KMS-11 (cell line): ENCODE measurements at regions not wholly inside any gene's neighbourhood (a gene's known extent, or its start where the extent isn't known, plus 50 kb on each side); places are given as distances from the start of the nearest gene placed in this dataset.
"Not testable (repeated sequence)": the region's sequence is repeated elsewhere in the genome, so short reads cannot be mapped to it uniquely, and the experiment has no call there.

Source experiments
- H2AFZ ChIP-seq: fragments of 200-600 bp; sonication (generic); 2 replicates; pipeline ENCODE4 v1.6.1; 2016; ENCODE audit warnings: antibody characterized with exemption, mixed run types, low read depth
- H3K27ac ChIP-seq: fragments of 200-600 bp; sonication (generic); 2 replicates; pipeline ENCODE4 v1.6.1; 2016; ENCODE audit warnings: mild to moderate bottlenecking, mixed run types
- H3K27me3 ChIP-seq: fragments of 200-600 bp; sonication (generic); 2 replicates; pipeline ENCODE4 v1.6.1; 2017; ENCODE audit warnings: mild to moderate bottlenecking, low read depth, mixed run types, moderate library complexity; ENCODE audit not compliant: insufficient read depth
- H3K36me3 ChIP-seq: fragments of 200-600 bp; sonication (generic); 2 replicates; pipeline ENCODE4 v1.6.1; 2017; ENCODE audit warnings: mild to moderate bottlenecking, mixed run types; ENCODE audit not compliant: insufficient read depth
- H3K4me1 ChIP-seq: fragments of 200-600 bp; sonication (generic); 2 replicates; pipeline ENCODE4 v1.6.1; 2016; ENCODE audit warnings: mild to moderate bottlenecking, low read depth, mixed run types; ENCODE audit not compliant: poor library complexity, severe bottlenecking
- H3K4me2 ChIP-seq: fragments of 200-600 bp; sonication (generic); 2 replicates; pipeline ENCODE4 v1.7.0; 2016; ENCODE audit warnings: mild to moderate bottlenecking, mixed run types
- H3K4me3 ChIP-seq: fragments of 200-600 bp; sonication (generic); IDR thresholded peaks from 2 replicates; pipeline ENCODE4 v1.6.1; 2017; ENCODE audit warnings: low read depth, low read length, mixed read lengths; ENCODE audit not compliant: insufficient read depth
- H3K79me2 ChIP-seq: fragments of 200-600 bp; sonication (generic); 2 replicates; pipeline ENCODE4 v1.6.1; 2016; ENCODE audit warnings: low read depth, mixed run types; ENCODE audit not compliant: insufficient read depth
- H3K9ac ChIP-seq: fragments of 200-600 bp; sonication (generic); 2 replicates; pipeline ENCODE4 v1.6.1; 2016; ENCODE audit warnings: mild to moderate bottlenecking, mixed run types
- H4K20me1 ChIP-seq: fragments of 200-600 bp; sonication (generic); 2 replicates; pipeline ENCODE4 v1.6.1; 2016; ENCODE audit warnings: mild to moderate bottlenecking, mixed run types; ENCODE audit not compliant: insufficient read depth
- TF ChIP-seq, protein P1 (sequence below): fragments of 200-600 bp; sonication (generic); conservative IDR thresholded peaks from 2 replicates; pipeline ENCODE4 v1.6.1; 2017; ENCODE audit warnings: low read depth, mild to moderate bottlenecking, antibody characterized with exemption, low read length, moderate library complexity, mixed read lengths

DNA sequence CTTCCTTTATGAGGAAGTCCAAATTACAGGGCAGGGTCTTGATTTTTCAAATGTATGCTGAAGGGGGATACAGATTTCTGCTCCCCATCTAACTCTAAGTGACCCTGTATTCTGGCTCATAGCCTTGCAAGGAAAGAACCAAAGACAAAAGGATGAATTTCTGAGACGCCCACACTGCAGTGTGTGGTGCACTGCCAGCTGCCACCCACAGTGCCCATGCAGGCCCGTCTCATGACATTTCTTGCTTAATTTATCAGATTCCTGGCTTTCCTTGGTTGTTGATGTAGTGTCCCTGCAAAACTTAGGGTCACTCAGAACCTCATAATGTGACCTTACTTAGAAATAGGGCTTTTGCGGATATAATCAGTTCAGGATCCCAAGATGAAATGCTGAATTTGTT lies 68.0 kb downstream of the CBLN4 start:
- H4K20me1 ChIP-seq = no peaks in the 10 kb centered on the region
- no peak overlapping the region for H3K4me2 ChIP-seq
- H3K4me1 ChIP-seq = peaks cover 15% of the 10 kb centered on the region
- H3K79me2 ChIP-seq = no peaks in the 10 kb centered on the region
- no peaks in the 10 kb centered on the region for H3K36me3 ChIP-seq
- no peak overlapping the region for H3K4me3 ChIP-seq
- H3K27ac ChIP-seq = no peak overlapping the region
- TF ChIP-seq, protein P1, sequence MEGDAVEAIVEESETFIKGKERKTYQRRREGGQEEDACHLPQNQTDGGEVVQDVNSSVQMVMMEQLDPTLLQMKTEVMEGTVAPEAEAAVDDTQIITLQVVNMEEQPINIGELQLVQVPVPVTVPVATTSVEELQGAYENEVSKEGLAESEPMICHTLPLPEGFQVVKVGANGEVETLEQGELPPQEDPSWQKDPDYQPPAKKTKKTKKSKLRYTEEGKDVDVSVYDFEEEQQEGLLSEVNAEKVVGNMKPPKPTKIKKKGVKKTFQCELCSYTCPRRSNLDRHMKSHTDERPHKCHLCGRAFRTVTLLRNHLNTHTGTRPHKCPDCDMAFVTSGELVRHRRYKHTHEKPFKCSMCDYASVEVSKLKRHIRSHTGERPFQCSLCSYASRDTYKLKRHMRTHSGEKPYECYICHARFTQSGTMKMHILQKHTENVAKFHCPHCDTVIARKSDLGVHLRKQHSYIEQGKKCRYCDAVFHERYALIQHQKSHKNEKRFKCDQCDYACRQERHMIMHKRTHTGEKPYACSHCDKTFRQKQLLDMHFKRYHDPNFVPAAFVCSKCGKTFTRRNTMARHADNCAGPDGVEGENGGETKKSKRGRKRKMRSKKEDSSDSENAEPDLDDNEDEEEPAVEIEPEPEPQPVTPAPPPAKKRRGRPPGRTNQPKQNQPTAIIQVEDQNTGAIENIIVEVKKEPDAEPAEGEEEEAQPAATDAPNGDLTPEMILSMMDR = no peak
- H3K9ac ChIP-seq = no peak overlapping the region
- no peaks in the 10 kb centered on the region for H3K27me3 ChIP-seq
- no peak overlapping the region for H2AFZ ChIP-seq

DNA sequence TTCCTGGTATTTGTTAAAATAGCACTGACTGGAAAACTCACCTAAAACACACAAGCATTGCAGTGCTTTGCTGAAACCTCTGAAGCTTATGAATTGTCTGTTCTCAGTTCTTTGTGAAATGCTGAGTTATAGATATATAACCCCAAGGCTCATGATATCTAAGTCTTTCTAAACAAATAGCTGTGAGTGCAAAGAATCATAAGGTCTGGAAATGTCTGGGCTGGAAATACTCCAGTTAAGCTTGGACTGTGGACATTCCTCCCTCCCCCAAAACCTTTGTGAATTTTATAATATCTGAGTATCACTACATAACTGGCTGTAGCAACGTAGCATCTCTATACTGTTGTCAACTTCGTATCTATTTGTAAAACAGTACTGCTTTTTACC lies 69.1 kb downstream of the CBLN4 start:
- Histone ChIP-seq H3K79me2 (no peaks in the 10 kb centered on the region), H4K20me1 (no peaks in the 10 kb centered on the region), H3K36me3 (no peaks in the 10 kb centered on the region), H3K4me1 (peaks cover 6% of the 10 kb centered on the region), H3K4me3 (no peak overlapping the region), H2AFZ (no peak overlapping the region), H3K9ac (no peak overlapping the region), H3K27me3 (no peaks in the 10 kb centered on the region), H3K27ac (no peak overlapping the region), H3K4me2 (no peak overlapping the region)
- TF ChIP-seq, protein P1 = no peak

DNA sequence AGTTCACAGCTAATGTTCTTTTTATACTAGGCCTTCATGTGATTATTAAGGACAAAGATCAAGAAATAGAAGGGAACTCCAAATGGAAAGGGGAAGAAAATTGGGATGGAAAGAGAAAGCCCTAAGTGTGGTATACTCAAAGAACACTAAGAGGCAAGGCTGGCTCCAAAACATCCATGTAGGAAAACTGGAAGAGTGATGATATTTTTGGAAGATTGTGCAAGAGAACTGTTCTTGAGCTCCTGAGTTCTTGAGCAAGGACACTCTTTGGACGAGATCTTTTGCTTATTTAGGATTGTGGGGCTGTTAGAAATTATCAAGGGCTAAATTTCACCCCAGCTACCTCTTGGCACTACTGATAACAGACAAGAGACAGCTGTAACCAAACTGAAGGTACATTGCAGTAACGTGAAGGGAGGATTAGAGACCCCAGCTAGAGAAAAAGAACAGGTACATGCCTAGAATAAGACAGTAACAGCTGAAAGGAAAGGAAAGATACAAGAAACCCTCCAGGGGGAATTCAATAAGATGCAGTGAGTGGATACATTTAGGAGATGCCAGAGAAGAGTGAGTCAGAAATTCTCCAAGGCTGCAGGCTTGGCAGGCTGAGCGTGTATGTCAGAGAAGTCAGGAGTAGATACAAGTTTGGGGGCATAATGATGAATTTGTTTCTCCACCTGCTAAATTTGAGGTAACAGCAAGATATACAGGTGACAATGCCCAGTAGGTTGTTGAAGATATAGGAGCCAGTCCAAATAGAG lies 69.7 kb downstream of the CBLN4 start:
- H3K4me2 ChIP-seq = no peak overlapping the region
- H3K27ac ChIP-seq = no peak overlapping the region
- TF ChIP-seq, protein P1 = no peak
- no peak overlapping the region for H3K4me3 ChIP-seq
- H3K36me3 ChIP-seq = no peaks in the 10 kb centered on the region
- H4K20me1 ChIP-seq = no peaks in the 10 kb centered on the region
- no peaks in the 10 kb centered on the region for H3K4me1 ChIP-seq
- H3K79me2 ChIP-seq = no peaks in the 10 kb centered on the region
- no peak overlapping the region for H2AFZ ChIP-seq
- no peaks in the 10 kb centered on the region for H3K27me3 ChIP-seq
- H3K9ac ChIP-seq = no peak overlapping the region

DNA sequence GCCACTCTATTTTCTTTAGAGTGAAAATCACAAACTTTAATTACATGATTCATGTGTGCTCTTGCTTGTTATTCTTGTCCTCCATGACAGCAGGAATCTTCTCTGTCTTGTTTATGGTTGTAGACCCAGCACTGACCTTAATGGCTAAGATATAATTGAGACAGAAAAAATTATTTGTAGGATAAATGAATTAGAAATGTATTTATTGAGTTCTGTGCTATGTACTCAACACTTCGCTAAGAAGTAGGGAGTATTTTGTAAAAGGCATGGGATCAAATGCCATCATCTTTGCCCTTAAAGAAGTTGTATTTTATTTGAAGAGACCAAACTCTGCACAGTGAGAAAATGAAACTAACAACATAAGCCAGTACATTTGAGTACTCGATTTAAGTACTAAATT lies 71.2 kb downstream of the CBLN4 start:
- Histone ChIP-seq H3K4me1 (no peaks in the 10 kb centered on the region), H2AFZ (no peak overlapping the region), H3K4me2 (no peak overlapping the region), H3K36me3 (no peaks in the 10 kb centered on the region), H3K4me3 (no peak overlapping the region), H3K27me3 (no peaks in the 10 kb centered on the region), H4K20me1 (no peaks in the 10 kb centered on the region), H3K79me2 (no peaks in the 10 kb centered on the region), H3K27ac (no peak overlapping the region), H3K9ac (no peak overlapping the region)
- TF ChIP-seq, protein P1 = no peak

DNA sequence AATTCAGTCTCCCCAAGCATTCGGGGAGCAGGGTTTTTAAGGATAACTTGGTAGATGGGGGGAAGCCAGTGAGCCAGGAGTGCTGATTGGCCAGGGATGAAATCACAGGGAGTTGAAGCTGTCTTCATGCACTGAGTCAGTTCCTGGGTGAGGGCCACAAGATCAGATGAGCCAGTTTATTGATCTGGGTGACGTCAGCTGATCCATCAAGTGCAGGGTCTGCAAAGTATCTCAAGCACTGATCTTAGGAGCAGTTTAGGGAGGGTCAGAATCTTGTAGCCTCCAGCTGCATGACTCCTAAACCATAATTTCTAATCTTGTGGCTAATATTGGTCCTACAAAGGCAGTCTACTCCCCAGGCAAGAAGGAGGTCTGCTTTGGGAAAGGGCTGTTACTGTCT lies 74.4 kb downstream of the CBLN4 start:
- H4K20me1 ChIP-seq, H3K27me3 ChIP-seq: not testable (repeated sequence)

More for the DNA sequence above, 74.4 kb downstream of the CBLN4 start:
- not testable (repeated sequence) for H2AFZ ChIP-seq, H3K36me3 ChIP-seq, H3K27ac ChIP-seq, H3K4me2 ChIP-seq, H3K9ac ChIP-seq, H3K79me2 ChIP-seq, H3K4me3 ChIP-seq, H3K4me1 ChIP-seq
